Endothelial cell (in vitro differentiated cells): ENCODE measurements at regions not wholly inside any gene's neighbourhood (a gene's known extent, or its start where the extent isn't known, plus 50 kb on each side); places are given as distances from the start of the nearest gene placed in this dataset.

ENCODE experiments used
- DNase-seq: peaks from one replicate; pipeline ENCODE4 v3.0.0; 2021; ENCODE audit warnings: low spot score
- H3K27ac Mint-ChIP-seq: one replicate; pipeline ENCODE4 v1.8.0; 2021; ENCODE audit warnings: mixed read lengths, inconsistent platforms; ENCODE audit not compliant: unreplicated experiment
- H3K27me3 Mint-ChIP-seq: one replicate; pipeline ENCODE4 v1.8.0; 2021; ENCODE audit warnings: mild to moderate bottlenecking, moderate library complexity, mixed read lengths, inconsistent platforms; ENCODE audit not compliant: unreplicated experiment
- H3K36me3 Mint-ChIP-seq: one replicate; pipeline ENCODE4 v1.8.0; 2021; ENCODE audit warnings: mild to moderate bottlenecking, low read depth, mixed read lengths, inconsistent platforms; ENCODE audit not compliant: unreplicated experiment
- H3K4me1 Mint-ChIP-seq: one replicate; pipeline ENCODE4 v1.8.0; 2021; ENCODE audit warnings: mild to moderate bottlenecking, mixed read lengths, inconsistent platforms; ENCODE audit not compliant: unreplicated experiment
- H3K4me3 Mint-ChIP-seq: one replicate; pipeline ENCODE4 v1.8.0; 2021; ENCODE audit warnings: mild to moderate bottlenecking, mixed read lengths, inconsistent platforms; ENCODE audit not compliant: unreplicated experiment
- H3K9me3 Mint-ChIP-seq: one replicate; pipeline ENCODE4 v1.8.0; 2021; ENCODE audit warnings: mixed read lengths, inconsistent platforms; ENCODE audit not compliant: unreplicated experiment
- TF ChIP-seq, protein P1 (sequence below): fragments of 200-600 bp; sonication (generic); IDR thresholded peaks from one replicate; pipeline ENCODE4 v1.5.0; 2021; ENCODE audit warnings: antibody characterized with exemption; ENCODE audit not compliant: unreplicated experiment

DNA sequence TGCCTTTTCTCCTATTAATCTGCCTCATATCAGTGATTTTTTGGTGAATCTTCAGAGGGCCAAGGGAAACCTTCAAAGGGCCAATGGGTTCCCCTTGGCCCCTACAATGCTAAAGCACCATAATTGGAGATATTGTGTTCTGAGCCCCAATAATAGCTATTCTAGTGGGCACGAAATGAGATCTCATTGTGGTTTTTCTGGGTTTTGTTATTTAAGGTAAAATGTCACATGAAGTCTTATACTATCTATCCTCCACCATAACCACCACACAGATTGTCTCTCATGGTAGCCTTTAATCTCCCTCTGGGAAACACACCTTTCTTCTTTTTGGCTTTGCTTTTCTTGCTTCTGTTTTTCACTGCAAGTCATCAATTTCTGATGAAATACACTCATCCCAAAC is 152.8 kb downstream of the B3GNT2 start:
- TF ChIP-seq, protein P1, sequence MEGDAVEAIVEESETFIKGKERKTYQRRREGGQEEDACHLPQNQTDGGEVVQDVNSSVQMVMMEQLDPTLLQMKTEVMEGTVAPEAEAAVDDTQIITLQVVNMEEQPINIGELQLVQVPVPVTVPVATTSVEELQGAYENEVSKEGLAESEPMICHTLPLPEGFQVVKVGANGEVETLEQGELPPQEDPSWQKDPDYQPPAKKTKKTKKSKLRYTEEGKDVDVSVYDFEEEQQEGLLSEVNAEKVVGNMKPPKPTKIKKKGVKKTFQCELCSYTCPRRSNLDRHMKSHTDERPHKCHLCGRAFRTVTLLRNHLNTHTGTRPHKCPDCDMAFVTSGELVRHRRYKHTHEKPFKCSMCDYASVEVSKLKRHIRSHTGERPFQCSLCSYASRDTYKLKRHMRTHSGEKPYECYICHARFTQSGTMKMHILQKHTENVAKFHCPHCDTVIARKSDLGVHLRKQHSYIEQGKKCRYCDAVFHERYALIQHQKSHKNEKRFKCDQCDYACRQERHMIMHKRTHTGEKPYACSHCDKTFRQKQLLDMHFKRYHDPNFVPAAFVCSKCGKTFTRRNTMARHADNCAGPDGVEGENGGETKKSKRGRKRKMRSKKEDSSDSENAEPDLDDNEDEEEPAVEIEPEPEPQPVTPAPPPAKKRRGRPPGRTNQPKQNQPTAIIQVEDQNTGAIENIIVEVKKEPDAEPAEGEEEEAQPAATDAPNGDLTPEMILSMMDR: no peak
- H3K36me3 Mint-ChIP-seq: peaks cover 13% of the 10 kb centered on the region
- no peaks in the 10 kb centered on the region for H3K4me1 Mint-ChIP-seq
- H3K27me3 Mint-ChIP-seq: peaks cover 7% of the 10 kb centered on the region
- no peak overlapping the region for H3K4me3 Mint-ChIP-seq
- H3K27ac Mint-ChIP-seq: no peak overlapping the region
- DNase-seq: no peak
- H3K9me3 Mint-ChIP-seq: peaks cover 3% of the 10 kb centered on the region

DNA sequence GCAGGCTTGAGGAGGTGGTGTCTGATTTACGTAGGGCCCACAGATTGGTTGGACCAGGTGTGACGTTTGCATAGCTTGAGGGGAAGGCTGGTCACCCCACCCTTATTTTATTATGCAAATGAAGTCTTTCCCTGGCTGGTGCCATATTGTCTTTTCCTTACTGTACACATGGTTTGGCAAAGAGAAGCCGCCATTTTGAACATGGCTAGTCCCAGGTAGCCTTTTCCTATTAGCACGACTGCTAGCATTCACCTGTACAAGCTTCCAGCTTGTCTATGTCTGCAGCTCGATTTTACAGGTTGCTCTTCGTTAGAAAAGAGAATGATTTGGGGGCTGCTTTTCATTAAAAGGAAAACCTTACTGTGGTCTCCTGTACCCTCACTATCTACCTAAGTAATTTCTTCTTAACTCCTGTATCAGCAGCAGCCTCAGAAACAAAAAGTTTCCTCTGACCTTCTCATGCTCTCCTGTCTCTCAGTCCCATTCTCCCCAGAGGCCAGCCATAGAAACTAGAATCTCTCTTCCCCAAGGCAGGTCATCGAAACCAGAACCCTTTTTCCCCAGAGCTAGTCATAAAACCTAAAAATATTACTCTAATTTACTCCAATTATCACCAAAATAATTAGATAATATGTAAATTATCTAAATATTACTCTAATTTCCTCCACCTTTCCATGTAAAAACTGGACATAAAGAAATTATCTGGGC is 151.8 kb downstream of the B3GNT2 start:
- peaks cover 8% of the 10 kb centered on the region for H3K4me1 Mint-ChIP-seq
- peaks cover 3% of the 10 kb centered on the region for H3K9me3 Mint-ChIP-seq
- no peak overlapping the region for H3K4me3 Mint-ChIP-seq
- TF ChIP-seq, protein P1: no peak
- peaks cover 7% of the 10 kb centered on the region for H3K27me3 Mint-ChIP-seq
- H3K27ac Mint-ChIP-seq: no peak overlapping the region
- no peak for DNase-seq
- peaks cover 13% of the 10 kb centered on the region for H3K36me3 Mint-ChIP-seq

DNA sequence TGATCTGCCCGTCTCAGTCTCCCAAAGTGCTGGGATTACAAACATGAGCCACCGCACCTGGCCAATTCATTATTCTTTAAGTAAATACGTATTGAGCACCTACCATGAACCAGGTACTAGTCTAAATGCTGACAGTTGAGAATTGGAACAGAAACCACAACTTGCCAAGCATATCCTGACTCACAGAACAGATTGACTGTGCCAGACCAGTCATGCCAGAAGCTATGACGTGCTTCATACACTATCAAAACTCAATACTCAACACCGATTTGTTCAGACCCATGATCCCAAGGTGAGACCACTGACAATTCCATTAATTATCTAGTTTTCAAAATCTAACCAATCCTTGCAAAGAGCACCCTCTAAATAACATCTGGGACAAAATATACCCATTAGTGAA is 148.6 kb downstream of the B3GNT2 start:
- TF ChIP-seq, protein P1: no peak
- H3K4me1 Mint-ChIP-seq: peaks cover 9% of the 10 kb centered on the region
- no peaks in the 10 kb centered on the region for H3K27me3 Mint-ChIP-seq
- H3K36me3 Mint-ChIP-seq: no peaks in the 10 kb centered on the region
- H3K27ac Mint-ChIP-seq: no peak overlapping the region
- no peak overlapping the region for H3K4me3 Mint-ChIP-seq
- no peaks in the 10 kb centered on the region for H3K9me3 Mint-ChIP-seq
- DNase-seq: no peak

DNA sequence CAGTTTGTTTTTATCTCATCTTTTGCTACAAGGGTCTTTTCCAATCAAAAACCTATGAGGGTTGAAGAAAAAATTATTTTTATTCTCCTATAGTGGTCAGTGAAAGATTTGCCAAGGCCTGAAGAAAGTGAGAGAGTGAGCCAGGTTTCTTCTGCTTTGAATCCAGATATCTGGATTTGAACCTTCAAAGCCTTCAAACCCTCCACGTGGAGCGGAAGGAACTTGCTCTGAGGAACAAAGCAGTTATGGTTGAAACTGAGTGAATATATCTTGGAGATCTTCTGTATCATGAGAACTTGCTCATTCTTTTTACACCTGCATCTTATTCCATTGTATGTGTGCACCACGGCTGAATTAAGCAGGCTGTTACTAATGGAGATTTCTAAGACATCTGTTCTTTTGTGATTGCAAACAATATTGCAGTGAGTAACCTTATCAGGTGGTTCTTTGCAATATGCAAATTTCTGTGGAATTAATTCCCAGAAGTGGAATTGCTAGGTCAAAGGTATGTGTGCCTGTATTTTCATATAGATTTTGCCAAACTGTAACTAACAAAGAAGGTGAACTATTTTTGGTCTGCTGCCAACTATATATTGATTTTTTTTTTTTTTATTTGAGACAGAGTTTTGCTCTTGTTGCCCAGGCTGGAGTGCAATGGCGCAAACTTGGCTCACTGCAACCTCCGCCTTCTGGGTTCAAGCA is 147.9 kb downstream of the B3GNT2 start:
- Mint-ChIP-seq H3K4me3 (no peak overlapping the region), H3K27me3 (no peaks in the 10 kb centered on the region), H3K36me3 (no peaks in the 10 kb centered on the region), H3K4me1 (peaks cover 9% of the 10 kb centered on the region), H3K27ac (no peak overlapping the region), H3K9me3 (no peaks in the 10 kb centered on the region)
- DNase-seq: no peak
- TF ChIP-seq, protein P1: no peak

DNA sequence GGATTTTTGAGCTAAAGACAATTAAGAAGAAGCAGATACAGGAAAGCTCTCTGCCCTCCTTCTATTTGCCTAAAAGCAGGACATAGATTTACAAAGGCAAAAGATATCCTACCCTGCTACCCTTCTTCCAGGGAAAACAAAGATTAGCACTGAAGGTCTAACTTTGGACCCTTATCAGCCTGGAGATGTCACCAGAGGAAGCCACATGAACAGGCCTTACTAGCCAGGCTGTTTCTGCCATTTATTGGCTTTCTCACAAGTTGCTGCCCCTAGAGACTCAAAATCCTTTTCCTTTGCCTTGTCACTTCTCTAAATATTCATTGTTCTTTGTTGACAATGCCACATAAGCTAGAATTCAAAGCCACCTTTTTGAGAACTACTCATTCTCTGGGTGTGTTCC is 147.3 kb downstream of the B3GNT2 start:
- H3K27ac Mint-ChIP-seq: no peak overlapping the region
- H3K4me3 Mint-ChIP-seq: no peak overlapping the region
- H3K9me3 Mint-ChIP-seq: no peaks in the 10 kb centered on the region
- no peaks in the 10 kb centered on the region for H3K27me3 Mint-ChIP-seq
- peaks cover 9% of the 10 kb centered on the region for H3K4me1 Mint-ChIP-seq
- TF ChIP-seq, protein P1: no peak
- no peaks in the 10 kb centered on the region for H3K36me3 Mint-ChIP-seq
- no peak for DNase-seq
